ENCODE measurements at regions not wholly inside any gene's neighbourhood (a gene's known extent, or its start where the extent isn't known, plus 50 kb on each side); places are given as distances from the start of the nearest gene placed in this dataset.

DNA sequence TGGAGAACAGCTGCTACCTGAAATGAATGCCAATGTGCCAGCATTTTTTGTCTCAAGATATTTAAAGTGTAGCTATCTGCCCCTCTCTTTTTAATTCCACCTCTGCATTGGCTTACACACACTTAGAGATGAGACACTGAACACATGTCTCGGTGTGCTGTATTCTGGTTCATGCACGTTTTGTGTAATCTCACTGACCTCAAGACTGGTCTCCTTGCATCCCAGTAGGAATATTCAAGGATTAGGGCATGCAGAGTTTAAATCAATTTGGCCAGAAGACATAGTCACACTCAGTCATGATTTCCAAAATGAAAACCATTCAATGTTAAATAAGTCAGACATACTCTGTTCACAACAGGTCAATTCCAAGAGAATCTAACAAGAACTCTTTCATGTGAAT lies 561.8 kb upstream of the TUSC1 start:
- in situ Hi-C loops (cut with MboI; ENCODE audit: low pct_unique_long_range_greater_than_20kb, low sequenced_read_pairs, unreplicated experiment): no loop called here
- no peak for DNase-seq (ENCODE audit: low spot score)
- no peak for TF ChIP-seq CTCF (IDR thresholded peaks at IDR 0.05; ENCODE audit: extremely low read depth, insufficient read depth, missing control alignments)

- DNase-seq (ENCODE audit: low spot score): no peak
- in situ Hi-C loops (cut with MboI; ENCODE audit: low pct_unique_long_range_greater_than_20kb, low sequenced_read_pairs, unreplicated experiment): no loop called here
- no peak for TF ChIP-seq CTCF (IDR thresholded peaks at IDR 0.05; ENCODE audit: extremely low read depth, insufficient read depth, missing control alignments)
Observed at GRCh38 chr9:26237256-26237655, 559.0 kb upstream of the TUSC1 start.

DNA sequence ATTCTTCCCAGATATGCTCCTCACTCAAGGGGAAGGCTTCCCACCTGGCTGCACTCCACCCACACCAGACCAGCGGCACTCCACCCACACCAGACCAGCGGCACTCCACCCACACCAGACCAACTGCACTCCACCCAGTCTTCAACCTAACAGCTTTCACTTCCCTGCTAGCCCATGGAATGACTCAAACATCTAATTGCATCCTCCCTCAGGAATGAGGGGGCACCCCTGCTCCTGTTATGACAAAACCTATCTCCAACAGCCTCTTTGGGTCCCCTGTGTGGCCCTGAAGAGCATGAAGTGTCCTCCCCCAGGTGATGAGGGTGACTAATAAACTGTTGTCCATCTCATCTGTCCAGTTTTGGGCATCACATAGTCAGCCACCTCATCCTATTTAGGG lies 556.6 kb upstream of the TUSC1 start:
- no peak for DNase-seq (ENCODE audit: low spot score)
- no peak for TF ChIP-seq CTCF (IDR thresholded peaks at IDR 0.05; ENCODE audit: extremely low read depth, insufficient read depth, missing control alignments)
- in situ Hi-C loops (cut with MboI; ENCODE audit: low pct_unique_long_range_greater_than_20kb, low sequenced_read_pairs, unreplicated experiment): no loop called here

GRCh38 chr9:26231391-26231790 lies 553.1 kb upstream of the TUSC1 start:
- TF ChIP-seq CTCF (IDR thresholded peaks at IDR 0.05; ENCODE audit: extremely low read depth, insufficient read depth, missing control alignments): no peak
- DNase-seq (ENCODE audit: low spot score): no peak
- in situ Hi-C loops (cut with MboI; ENCODE audit: low pct_unique_long_range_greater_than_20kb, low sequenced_read_pairs, unreplicated experiment): no loop called here

DNA sequence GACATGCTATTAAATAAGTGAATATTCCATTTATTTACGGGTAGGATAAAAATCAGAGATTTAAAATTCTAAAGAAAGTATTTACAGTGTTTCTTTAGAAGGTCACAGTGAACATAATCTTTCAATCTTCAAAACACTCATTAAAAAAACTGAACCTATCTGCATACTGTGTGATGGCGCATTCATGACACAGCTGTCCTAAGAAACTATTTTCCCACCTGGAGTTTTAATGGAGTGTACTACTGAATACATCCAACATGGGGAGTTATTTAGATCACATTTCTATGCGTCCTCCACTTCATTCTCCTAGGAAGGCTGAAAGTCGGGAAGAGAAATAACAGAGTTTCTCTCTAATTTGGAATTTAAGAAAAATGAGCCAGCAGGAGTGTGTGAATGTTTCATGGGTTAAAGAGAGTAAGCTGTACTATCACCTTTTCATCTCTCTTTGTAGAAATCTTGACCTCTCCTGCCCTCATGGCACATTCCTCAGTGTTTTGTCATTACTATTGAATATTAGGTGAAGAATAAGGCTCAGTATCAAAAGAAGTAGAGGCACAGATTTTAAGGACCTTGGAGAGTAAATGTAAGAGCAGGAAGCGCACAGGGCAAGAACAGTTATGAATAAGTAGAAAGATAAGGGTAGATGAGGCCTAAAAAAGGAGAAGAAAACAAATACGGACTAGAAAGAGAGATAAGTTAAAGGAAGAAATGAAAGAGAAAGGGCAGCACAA lies 551.2 kb upstream of the TUSC1 start:
- no peak for TF ChIP-seq CTCF (IDR thresholded peaks at IDR 0.05; ENCODE audit: extremely low read depth, insufficient read depth, missing control alignments)
- in situ Hi-C loops (cut with MboI; ENCODE audit: low pct_unique_long_range_greater_than_20kb, low sequenced_read_pairs, unreplicated experiment): no loop called here
- DNase-seq (ENCODE audit: low spot score): no peak

DNA sequence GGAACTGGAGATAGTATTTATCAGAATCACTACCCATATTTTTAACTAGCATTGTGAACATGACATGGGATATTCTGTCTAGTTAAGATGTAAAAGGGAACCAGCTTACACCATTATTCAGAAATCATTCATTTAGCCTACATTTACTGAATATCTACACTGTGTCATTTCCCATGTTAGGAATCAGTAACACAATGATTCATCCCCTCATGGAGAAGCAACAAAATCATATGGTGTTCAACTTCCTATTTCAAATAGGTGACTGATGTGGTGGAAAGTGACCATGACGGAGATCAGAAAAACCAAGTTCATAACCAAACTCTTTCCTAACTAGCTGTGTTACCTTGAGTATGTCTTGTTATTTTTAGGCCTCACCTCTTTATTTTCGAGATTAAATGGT lies 550.0 kb upstream of the TUSC1 start:
- no peak for DNase-seq (ENCODE audit: low spot score)
- TF ChIP-seq CTCF (IDR thresholded peaks at IDR 0.05; ENCODE audit: extremely low read depth, insufficient read depth, missing control alignments): no peak
- in situ Hi-C loops (cut with MboI; ENCODE audit: low pct_unique_long_range_greater_than_20kb, low sequenced_read_pairs, unreplicated experiment): no loop called here

All from GM13977 (cell line).